MM.1S (cell line): ENCODE measurements at regions not wholly inside any gene's neighbourhood (a gene's known extent, or its start where the extent isn't known, plus 50 kb on each side); places are given as distances from the start of the nearest gene placed in this dataset.

ENCODE experiments used
- DNase-seq: peaks from one replicate; pipeline ENCODE4 v3.0.0-alpha.2; 2015
- H2AFZ ChIP-seq: fragments of 300-600 bp; sonication (generic); 2 replicates; pipeline ENCODE4 v1.6.0; 2016; ENCODE audit warnings: antibody characterized with exemption, low read length
- H3F3A ChIP-seq: fragments of 300-600 bp; sonication (generic); 2 replicates; pipeline ENCODE4 v1.6.1; 2016; ENCODE audit warnings: mild to moderate bottlenecking, antibody characterized with exemption, low read length, moderate library complexity, mixed read lengths; ENCODE audit not compliant: insufficient read depth
- H3K27ac ChIP-seq: fragments of 300-600 bp; sonication (generic); 2 replicates; pipeline ENCODE4 v1.5.1; 2016; ENCODE audit warnings: mild to moderate bottlenecking, low read length
- H3K27me3 ChIP-seq: fragments of 300-600 bp; sonication (generic); replicated peaks from 2 replicates; pipeline ENCODE4 v1.6.0; 2016; ENCODE audit warnings: low read length; ENCODE audit not compliant: insufficient read depth
- H3K36me3 ChIP-seq: fragments of 300-600 bp; sonication (generic); replicated peaks from 2 replicates; pipeline ENCODE4 v1.6.1; 2016; ENCODE audit warnings: mild to moderate bottlenecking, low read length, mixed read lengths; ENCODE audit not compliant: insufficient read depth
- H3K4me1 ChIP-seq: fragments of 300-600 bp; sonication (generic); 2 replicates; pipeline ENCODE4 v1.6.1; 2016; ENCODE audit warnings: low read length, mixed read lengths
- H3K4me2 ChIP-seq: fragments of 300-600 bp; sonication (generic); 2 replicates; pipeline ENCODE4 v1.6.0; 2016; ENCODE audit warnings: low read depth, low read length
- H3K4me3 ChIP-seq: fragments of 300-600 bp; sonication (generic); 2 replicates; pipeline ENCODE4 v1.5.1; 2016; ENCODE audit warnings: low read length, mixed read lengths
- H3K79me2 ChIP-seq: fragments of 300-600 bp; sonication (generic); 2 replicates; pipeline ENCODE4 v1.6.1; 2016; ENCODE audit warnings: mixed run types, low read length, mixed read lengths
- H3K9ac ChIP-seq: fragments of 300-600 bp; sonication (generic); 2 replicates; pipeline ENCODE4 v1.6.1; 2016; ENCODE audit warnings: low read length, mixed read lengths
- H3K9me2 ChIP-seq: fragments of 300-600 bp; sonication (generic); replicated peaks from 2 replicates; pipeline ENCODE4 v1.6.1; 2016; ENCODE audit warnings: mild to moderate bottlenecking, low read length, mixed read lengths; ENCODE audit not compliant: insufficient read depth
- H3K9me3 ChIP-seq: fragments of 300-600 bp; sonication (generic); replicated peaks from 2 replicates; pipeline ENCODE4 v1.6.1; 2016; ENCODE audit warnings: mild to moderate bottlenecking, low read length, mixed read lengths; ENCODE audit not compliant: insufficient read depth
- H4K20me1 ChIP-seq: fragments of 300-600 bp; sonication (generic); 2 replicates; pipeline ENCODE4 v1.6.1; 2016; ENCODE audit warnings: mild to moderate bottlenecking, low read length, moderate library complexity, mixed read lengths; ENCODE audit not compliant: insufficient read depth
- CTCF ChIP-seq: fragments of 300-600 bp; sonication (generic); IDR thresholded peaks from 2 replicates; pipeline ENCODE4 v1.5.1; 2016; ENCODE audit warnings: antibody characterized with exemption, low read length, mixed read lengths
- EZH2 ChIP-seq: fragments of 300-600 bp; sonication (generic); optimal IDR thresholded peaks from 2 replicates; pipeline ENCODE3; 2017; ENCODE audit warnings: low read depth, mild to moderate bottlenecking, antibody characterized with exemption, low read length, mixed read lengths
- EZH2phosphoT487 ChIP-seq: fragments of 300-600 bp; sonication (generic); IDR thresholded peaks from 2 replicates; pipeline ENCODE4 v1.6.1; 2018; ENCODE audit warnings: antibody characterized with exemption, low read length

DNA sequence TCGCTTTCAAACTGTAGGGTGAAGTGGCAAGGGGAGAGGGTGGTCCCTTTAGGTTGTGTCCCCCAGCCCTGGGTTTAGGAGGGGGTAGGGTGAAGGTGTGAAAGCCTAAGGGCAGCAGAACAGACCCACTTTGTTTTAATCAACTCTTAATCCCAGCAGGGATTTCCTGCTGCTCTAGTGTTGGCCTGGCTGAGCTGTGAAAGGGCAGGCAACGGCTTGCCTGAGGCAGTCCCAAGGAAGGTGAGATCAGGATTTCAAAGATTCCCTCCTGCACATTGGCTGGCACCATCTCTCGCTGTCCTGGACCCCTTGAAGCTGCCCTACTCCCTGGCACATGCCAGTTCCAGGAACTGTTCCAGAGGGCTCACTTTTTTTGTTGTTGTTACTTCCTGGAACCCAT, 221.3 kb downstream of the INSC start:
- Histone ChIP-seq H2AFZ (no peak overlapping the region), H3K27ac (no peak overlapping the region), H3K36me3 (no peaks in the 10 kb centered on the region)

DNA sequence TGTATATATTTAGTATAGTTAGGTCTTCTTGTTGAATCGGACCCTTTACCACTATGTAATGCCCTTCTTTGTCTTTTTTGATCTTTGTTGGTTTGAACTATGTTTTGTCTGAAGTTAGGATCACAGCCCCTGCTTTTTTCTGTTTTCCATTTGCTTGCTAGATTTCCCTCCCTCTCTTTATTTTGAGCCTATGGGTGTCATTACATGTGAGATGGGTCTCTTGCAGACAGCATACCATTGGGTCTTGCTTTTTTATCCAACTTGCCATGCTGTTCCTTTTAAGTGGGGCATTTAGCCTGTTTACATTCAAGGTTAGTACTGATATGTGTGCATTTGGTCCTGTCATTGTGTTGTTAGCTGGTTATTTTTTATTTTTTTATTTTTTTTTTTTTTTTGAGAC, 224.6 kb downstream of the INSC start:
- H3K9me3 ChIP-seq: no peaks in the 10 kb centered on the region
- H2AFZ ChIP-seq: no peak overlapping the region
- no peak overlapping the region for H3K9ac ChIP-seq
- no peak overlapping the region for H3K27ac ChIP-seq
- H3K79me2 ChIP-seq: no peaks in the 10 kb centered on the region
- no peaks in the 10 kb centered on the region for H3F3A ChIP-seq
- no peaks in the 10 kb centered on the region for H3K4me1 ChIP-seq
- H4K20me1 ChIP-seq: no peaks in the 10 kb centered on the region
- no peaks in the 10 kb centered on the region for H3K9me2 ChIP-seq
- TF ChIP-seq CTCF (no peak), EZH2phosphoT487 (no peak), EZH2 (no peak)
- H3K36me3 ChIP-seq: no peaks in the 10 kb centered on the region
- no peak for DNase-seq
- no peak overlapping the region for H3K4me3 ChIP-seq
- no peaks in the 10 kb centered on the region for H3K27me3 ChIP-seq
- no peak overlapping the region for H3K4me2 ChIP-seq

More for the DNA sequence above, 221.3 kb downstream of the INSC start:
- H3K79me2 ChIP-seq: no peaks in the 10 kb centered on the region
- TF ChIP-seq EZH2phosphoT487 (no peak), CTCF (no peak), EZH2 (no peak)
- no peaks in the 10 kb centered on the region for H3K9me2 ChIP-seq
- H3K4me3 ChIP-seq: no peak overlapping the region
- no peaks in the 10 kb centered on the region for H3F3A ChIP-seq
- no peaks in the 10 kb centered on the region for H3K9me3 ChIP-seq
- no peaks in the 10 kb centered on the region for H3K4me1 ChIP-seq
- no peak for DNase-seq
- no peaks in the 10 kb centered on the region for H4K20me1 ChIP-seq
- H3K9ac ChIP-seq: no peak overlapping the region
- H3K27me3 ChIP-seq: no peaks in the 10 kb centered on the region
- H3K4me2 ChIP-seq: no peak overlapping the region

- no peak overlapping the region for H3K9ac ChIP-seq
- H3K9me2 ChIP-seq: no peaks in the 10 kb centered on the region
- H3K4me1 ChIP-seq: no peaks in the 10 kb centered on the region
- TF ChIP-seq EZH2phosphoT487 (no peak), EZH2 (no peak), CTCF (no peak)
- H4K20me1 ChIP-seq: no peaks in the 10 kb centered on the region
- no peaks in the 10 kb centered on the region for H3K27me3 ChIP-seq
- no peaks in the 10 kb centered on the region for H3K79me2 ChIP-seq
- H3K9me3 ChIP-seq: no peaks in the 10 kb centered on the region
- H2AFZ ChIP-seq: no peak overlapping the region
- H3F3A ChIP-seq: no peaks in the 10 kb centered on the region
- no peak overlapping the region for H3K27ac ChIP-seq
- H3K4me3 ChIP-seq: no peak overlapping the region
- no peak for DNase-seq
- H3K36me3 ChIP-seq: no peaks in the 10 kb centered on the region
- no peak overlapping the region for H3K4me2 ChIP-seq
These were observed 226.9 kb downstream of the INSC start for GRCh38 chr11:15341587-15341986.
